ENCODE measurements at regions not wholly inside any gene's neighbourhood (a gene's known extent, or its start where the extent isn't known, plus 50 kb on each side); places are given as distances from the start of the nearest gene placed in this dataset.
"Not testable (repeated sequence)": the region's sequence is repeated elsewhere in the genome, so short reads cannot be mapped to it uniquely, and the experiment has no call there.

DNA sequence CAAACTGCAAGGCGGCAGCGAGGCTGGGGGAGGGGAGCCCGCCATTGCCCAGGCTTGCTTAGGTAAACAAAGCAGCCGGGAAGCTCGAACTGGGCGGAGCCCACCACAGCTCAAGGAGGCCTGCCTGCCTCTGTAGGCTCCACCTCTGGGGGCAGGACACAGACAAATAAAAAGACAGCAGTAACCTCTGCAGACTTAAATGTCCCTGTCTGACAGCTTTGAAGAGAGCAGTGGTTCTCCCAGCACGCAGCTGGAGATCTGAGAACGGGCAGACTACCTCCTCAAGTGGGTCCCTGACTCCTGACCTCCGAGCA, 375.1 kb upstream of the NPVF start:
- not testable (repeated sequence) for TF ChIP-seq POLR2AphosphoS5 (IDR thresholded peaks at IDR 0.05); RAD21 (conservative IDR thresholded peaks at IDR 0.05); TAF1 (IDR thresholded peaks at IDR 0.05; ENCODE audit: low read depth); SMC3 (conservative IDR thresholded peaks at IDR 0.05; ENCODE audit: poor library complexity)
- TF ChIP-seq, protein P1, sequence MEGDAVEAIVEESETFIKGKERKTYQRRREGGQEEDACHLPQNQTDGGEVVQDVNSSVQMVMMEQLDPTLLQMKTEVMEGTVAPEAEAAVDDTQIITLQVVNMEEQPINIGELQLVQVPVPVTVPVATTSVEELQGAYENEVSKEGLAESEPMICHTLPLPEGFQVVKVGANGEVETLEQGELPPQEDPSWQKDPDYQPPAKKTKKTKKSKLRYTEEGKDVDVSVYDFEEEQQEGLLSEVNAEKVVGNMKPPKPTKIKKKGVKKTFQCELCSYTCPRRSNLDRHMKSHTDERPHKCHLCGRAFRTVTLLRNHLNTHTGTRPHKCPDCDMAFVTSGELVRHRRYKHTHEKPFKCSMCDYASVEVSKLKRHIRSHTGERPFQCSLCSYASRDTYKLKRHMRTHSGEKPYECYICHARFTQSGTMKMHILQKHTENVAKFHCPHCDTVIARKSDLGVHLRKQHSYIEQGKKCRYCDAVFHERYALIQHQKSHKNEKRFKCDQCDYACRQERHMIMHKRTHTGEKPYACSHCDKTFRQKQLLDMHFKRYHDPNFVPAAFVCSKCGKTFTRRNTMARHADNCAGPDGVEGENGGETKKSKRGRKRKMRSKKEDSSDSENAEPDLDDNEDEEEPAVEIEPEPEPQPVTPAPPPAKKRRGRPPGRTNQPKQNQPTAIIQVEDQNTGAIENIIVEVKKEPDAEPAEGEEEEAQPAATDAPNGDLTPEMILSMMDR (IDR thresholded peaks at IDR 0.05; ENCODE audit: poor library complexity, severe bottlenecking), result not testable (repeated sequence)

Data from neural cell (in vitro differentiated cells).